ENCODE measurements at regions not wholly inside any gene's neighbourhood (a gene's known extent, or its start where the extent isn't known, plus 50 kb on each side); places are given as distances from the start of the nearest gene placed in this dataset.

GRCh38 chr6:104240865-104241264 is 618.9 kb downstream of the HACE1 start:
- TF ChIP-seq CTCF (IDR thresholded peaks at IDR 0.05; ENCODE audit: low read depth, low read length) (no peak), EZH2phosphoT487 (IDR thresholded peaks at IDR 0.05; ENCODE audit: low read depth) (no peak)
